GM23338 (cell line): ENCODE measurements at regions not wholly inside any gene's neighbourhood (a gene's known extent, or its start where the extent isn't known, plus 50 kb on each side); places are given as distances from the start of the nearest gene placed in this dataset.

ENCODE experiments used
- ATAC-seq: fragments of 200-7000 bp; cut with Tn5 transposase; 3 replicates; pipeline ENCODE4 v1.9.1; 2020
- DNase-seq: peaks from one replicate; pipeline ENCODE4 v3.0.0-alpha.2; 2015; ENCODE audit warnings: low spot score
- H2AFZ ChIP-seq: fragments of 200-600 bp; sonication (generic); 2 replicates; pipeline ENCODE4 v1.8.0; 2016; ENCODE audit warnings: antibody characterized with exemption, mild to moderate bottlenecking, moderate library complexity
- H3F3A ChIP-seq: fragments of 200-600 bp; sonication (generic); replicated peaks from 2 replicates; pipeline ENCODE4 v1.8.0; 2017; ENCODE audit warnings: antibody characterized with exemption, mixed run types, low read depth
- H3K27ac ChIP-seq: fragments of 200-600 bp; sonication (generic); 2 replicates; pipeline ENCODE4 v1.6.1; 2016; ENCODE audit warnings: low read depth
- H3K27me3 ChIP-seq: fragments of 200-600 bp; sonication (generic); 2 replicates; pipeline ENCODE4 v1.8.0; 2016; ENCODE audit warnings: mild to moderate bottlenecking, mixed run types, moderate library complexity; ENCODE audit not compliant: insufficient read depth
- H3K36me3 ChIP-seq: fragments of 200-600 bp; sonication (generic); 2 replicates; pipeline ENCODE4 v1.8.0; 2016; ENCODE audit warnings: mild to moderate bottlenecking; ENCODE audit not compliant: insufficient read depth
- H3K4me1 ChIP-seq: fragments of 200-600 bp; sonication (generic); 2 replicates; pipeline ENCODE4 v1.8.0; 2016; ENCODE audit warnings: mild to moderate bottlenecking, moderate library complexity; ENCODE audit not compliant: insufficient read depth
- H3K4me2 ChIP-seq: fragments of 200-600 bp; sonication (generic); 2 replicates; pipeline ENCODE4 v1.7.1; 2017; ENCODE audit warnings: mixed run types
- H3K4me3 ChIP-seq: fragments of 200-600 bp; sonication (generic); 2 replicates; pipeline ENCODE4 v1.6.1; 2016; ENCODE audit warnings: mixed run types
- H3K79me2 ChIP-seq: fragments of 200-600 bp; sonication (generic); replicated peaks from 2 replicates; pipeline ENCODE4 v1.8.0; 2017; ENCODE audit warnings: mild to moderate bottlenecking; ENCODE audit not compliant: insufficient read depth
- H3K9me2 ChIP-seq: fragments of 200-600 bp; sonication (generic); 2 replicates; pipeline ENCODE4 v1.8.0; 2017; ENCODE audit not compliant: insufficient read depth
- H4K20me1 ChIP-seq: fragments of 200-600 bp; sonication (generic); replicated peaks from 2 replicates; pipeline ENCODE4 v1.8.0; 2017; ENCODE audit warnings: mild to moderate bottlenecking; ENCODE audit not compliant: insufficient read depth
- H3K27ac Mint-ChIP-seq: 2 replicates; pipeline ENCODE4 v1.8.0; 2020; ENCODE audit warnings: inconsistent platforms, mild to moderate bottlenecking, moderate library complexity, mixed read lengths
- H3K27me3 Mint-ChIP-seq: 3 replicates; pipeline ENCODE4 v1.8.0; 2022; ENCODE audit warnings: low read depth, mild to moderate bottlenecking, moderate library complexity, mixed read lengths, inconsistent platforms; ENCODE audit not compliant: insufficient read depth, poor library complexity
- H3K36me3 Mint-ChIP-seq: 3 replicates; pipeline ENCODE4 v1.8.0; 2021; ENCODE audit warnings: low read depth, mild to moderate bottlenecking, inconsistent platforms, moderate library complexity, mixed read lengths
- H3K4me1 Mint-ChIP-seq: 3 replicates; pipeline ENCODE4 v1.8.0; 2020; ENCODE audit warnings: mild to moderate bottlenecking, inconsistent platforms, mixed read lengths
- H3K4me3 Mint-ChIP-seq: 3 replicates; pipeline ENCODE4 v1.8.0; 2021; ENCODE audit warnings: moderate library complexity, mild to moderate bottlenecking, inconsistent platforms, mixed read lengths
- H3K9me3 Mint-ChIP-seq: 3 replicates; pipeline ENCODE4 v1.8.0; 2020; ENCODE audit warnings: moderate library complexity, mild to moderate bottlenecking, inconsistent platforms, mixed read lengths
- CREB1 ChIP-seq: fragments of 250-450 bp; sonication (Bioruptor Pico); IDR thresholded peaks from 2 replicates; pipeline ENCODE4 v1.5.0; 2020; ENCODE audit warnings: low read depth, mild to moderate bottlenecking, moderate library complexity
- EZH2 ChIP-seq: fragments of 200-600 bp; sonication (generic); IDR thresholded peaks from one replicate; pipeline ENCODE4 v1.8.0; 2017; ENCODE audit warnings: antibody characterized with exemption, mild to moderate bottlenecking, low read depth; ENCODE audit not compliant: unreplicated experiment
- NANOG ChIP-seq: IDR thresholded peaks from 2 replicates; pipeline ENCODE4 v1.6.1; 2016; ENCODE audit warnings: antibody characterized with exemption, borderline replicate concordance
- POLR2AphosphoS5 ChIP-seq: IDR thresholded peaks from 2 replicates; pipeline ENCODE4 v1.6.1; 2016; ENCODE audit warnings: antibody characterized with exemption, low read depth
- STAT1 ChIP-seq: IDR thresholded peaks from one replicate; pipeline ENCODE4 v1.6.1; 2016; ENCODE audit warnings: antibody characterized with exemption; ENCODE audit not compliant: unreplicated experiment
- TF ChIP-seq, protein P1 (sequence below): IDR thresholded peaks from one replicate; pipeline ENCODE4 v1.6.1; 2018; ENCODE audit warnings: antibody characterized with exemption; ENCODE audit not compliant: unreplicated experiment
- TF ChIP-seq, protein P2 (sequence below): fragments of 250-450 bp; sonication (Bioruptor Pico); IDR thresholded peaks from 2 replicates; pipeline ENCODE4 v1.5.0; 2020; ENCODE audit warnings: mild to moderate bottlenecking, moderate library complexity
- TF ChIP-seq, protein P3 (sequence below): IDR thresholded peaks from 2 replicates; pipeline ENCODE4 v1.6.1; 2016; ENCODE audit warnings: antibody characterized with exemption

DNA sequence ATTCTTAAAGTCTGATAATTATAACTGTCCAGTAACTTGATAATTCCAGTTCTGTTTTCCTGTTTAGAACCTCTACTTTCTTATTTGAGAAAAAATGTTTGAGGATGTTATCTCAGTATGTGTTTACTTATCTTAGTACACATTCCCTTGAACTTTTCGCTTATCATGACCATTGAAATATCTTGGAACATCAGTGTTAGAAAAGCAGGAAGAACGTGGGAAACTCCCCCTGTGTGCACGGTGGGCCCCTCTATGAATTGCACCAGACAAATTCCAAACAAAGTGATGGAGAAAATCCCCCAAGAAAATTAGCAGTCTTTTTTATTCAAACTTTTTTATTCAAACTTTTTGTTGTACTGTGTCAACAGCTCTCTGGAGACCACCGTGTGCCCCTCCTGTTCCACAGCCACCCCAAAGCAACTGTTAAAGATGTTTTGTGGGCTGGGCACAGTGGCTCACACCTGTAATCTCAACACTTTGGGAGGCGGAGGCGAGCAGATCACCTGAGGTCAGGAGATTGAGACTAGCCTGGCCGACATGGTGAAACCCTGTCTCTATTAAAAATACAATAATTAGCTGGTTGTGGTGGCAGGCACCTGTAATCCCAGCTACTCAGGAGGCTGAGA is 78.3 kb upstream of the PEG3 start:
- H3K27ac Mint-ChIP-seq = no peak overlapping the region
- Histone ChIP-seq H3K9me2 (no peaks in the 10 kb centered on the region), H3F3A (no peaks in the 10 kb centered on the region), H3K4me2 (no peak overlapping the region), H3K27ac (no peak overlapping the region), H3K79me2 (no peaks in the 10 kb centered on the region), H4K20me1 (no peaks in the 10 kb centered on the region), H3K4me3 (no peak overlapping the region), H3K4me1 (no peaks in the 10 kb centered on the region), H2AFZ (no peak overlapping the region), H3K36me3 (peaks cover 6% of the 10 kb centered on the region; the same call in 1 of the 2 replicates), H3K27me3 (no peaks in the 10 kb centered on the region)
- peaks cover 70% of the 10 kb centered on the region for H3K9me3 Mint-ChIP-seq
- peaks cover 9% of the 10 kb centered on the region for H3K27me3 Mint-ChIP-seq
- no peak for DNase-seq
- H3K36me3 Mint-ChIP-seq = peaks cover 32% of the 10 kb centered on the region
- no peak for TF ChIP-seq CREB1 (CRISPR knock-in tag)
- no peak for TF ChIP-seq EZH2
- TF ChIP-seq, protein P1, sequence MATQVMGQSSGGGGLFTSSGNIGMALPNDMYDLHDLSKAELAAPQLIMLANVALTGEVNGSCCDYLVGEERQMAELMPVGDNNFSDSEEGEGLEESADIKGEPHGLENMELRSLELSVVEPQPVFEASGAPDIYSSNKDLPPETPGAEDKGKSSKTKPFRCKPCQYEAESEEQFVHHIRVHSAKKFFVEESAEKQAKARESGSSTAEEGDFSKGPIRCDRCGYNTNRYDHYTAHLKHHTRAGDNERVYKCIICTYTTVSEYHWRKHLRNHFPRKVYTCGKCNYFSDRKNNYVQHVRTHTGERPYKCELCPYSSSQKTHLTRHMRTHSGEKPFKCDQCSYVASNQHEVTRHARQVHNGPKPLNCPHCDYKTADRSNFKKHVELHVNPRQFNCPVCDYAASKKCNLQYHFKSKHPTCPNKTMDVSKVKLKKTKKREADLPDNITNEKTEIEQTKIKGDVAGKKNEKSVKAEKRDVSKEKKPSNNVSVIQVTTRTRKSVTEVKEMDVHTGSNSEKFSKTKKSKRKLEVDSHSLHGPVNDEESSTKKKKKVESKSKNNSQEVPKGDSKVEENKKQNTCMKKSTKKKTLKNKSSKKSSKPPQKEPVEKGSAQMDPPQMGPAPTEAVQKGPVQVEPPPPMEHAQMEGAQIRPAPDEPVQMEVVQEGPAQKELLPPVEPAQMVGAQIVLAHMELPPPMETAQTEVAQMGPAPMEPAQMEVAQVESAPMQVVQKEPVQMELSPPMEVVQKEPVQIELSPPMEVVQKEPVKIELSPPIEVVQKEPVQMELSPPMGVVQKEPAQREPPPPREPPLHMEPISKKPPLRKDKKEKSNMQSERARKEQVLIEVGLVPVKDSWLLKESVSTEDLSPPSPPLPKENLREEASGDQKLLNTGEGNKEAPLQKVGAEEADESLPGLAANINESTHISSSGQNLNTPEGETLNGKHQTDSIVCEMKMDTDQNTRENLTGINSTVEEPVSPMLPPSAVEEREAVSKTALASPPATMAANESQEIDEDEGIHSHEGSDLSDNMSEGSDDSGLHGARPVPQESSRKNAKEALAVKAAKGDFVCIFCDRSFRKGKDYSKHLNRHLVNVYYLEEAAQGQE = no peak
- TF ChIP-seq STAT1 = no peak
- no peak for TF ChIP-seq POLR2AphosphoS5
- TF ChIP-seq, protein P2, sequence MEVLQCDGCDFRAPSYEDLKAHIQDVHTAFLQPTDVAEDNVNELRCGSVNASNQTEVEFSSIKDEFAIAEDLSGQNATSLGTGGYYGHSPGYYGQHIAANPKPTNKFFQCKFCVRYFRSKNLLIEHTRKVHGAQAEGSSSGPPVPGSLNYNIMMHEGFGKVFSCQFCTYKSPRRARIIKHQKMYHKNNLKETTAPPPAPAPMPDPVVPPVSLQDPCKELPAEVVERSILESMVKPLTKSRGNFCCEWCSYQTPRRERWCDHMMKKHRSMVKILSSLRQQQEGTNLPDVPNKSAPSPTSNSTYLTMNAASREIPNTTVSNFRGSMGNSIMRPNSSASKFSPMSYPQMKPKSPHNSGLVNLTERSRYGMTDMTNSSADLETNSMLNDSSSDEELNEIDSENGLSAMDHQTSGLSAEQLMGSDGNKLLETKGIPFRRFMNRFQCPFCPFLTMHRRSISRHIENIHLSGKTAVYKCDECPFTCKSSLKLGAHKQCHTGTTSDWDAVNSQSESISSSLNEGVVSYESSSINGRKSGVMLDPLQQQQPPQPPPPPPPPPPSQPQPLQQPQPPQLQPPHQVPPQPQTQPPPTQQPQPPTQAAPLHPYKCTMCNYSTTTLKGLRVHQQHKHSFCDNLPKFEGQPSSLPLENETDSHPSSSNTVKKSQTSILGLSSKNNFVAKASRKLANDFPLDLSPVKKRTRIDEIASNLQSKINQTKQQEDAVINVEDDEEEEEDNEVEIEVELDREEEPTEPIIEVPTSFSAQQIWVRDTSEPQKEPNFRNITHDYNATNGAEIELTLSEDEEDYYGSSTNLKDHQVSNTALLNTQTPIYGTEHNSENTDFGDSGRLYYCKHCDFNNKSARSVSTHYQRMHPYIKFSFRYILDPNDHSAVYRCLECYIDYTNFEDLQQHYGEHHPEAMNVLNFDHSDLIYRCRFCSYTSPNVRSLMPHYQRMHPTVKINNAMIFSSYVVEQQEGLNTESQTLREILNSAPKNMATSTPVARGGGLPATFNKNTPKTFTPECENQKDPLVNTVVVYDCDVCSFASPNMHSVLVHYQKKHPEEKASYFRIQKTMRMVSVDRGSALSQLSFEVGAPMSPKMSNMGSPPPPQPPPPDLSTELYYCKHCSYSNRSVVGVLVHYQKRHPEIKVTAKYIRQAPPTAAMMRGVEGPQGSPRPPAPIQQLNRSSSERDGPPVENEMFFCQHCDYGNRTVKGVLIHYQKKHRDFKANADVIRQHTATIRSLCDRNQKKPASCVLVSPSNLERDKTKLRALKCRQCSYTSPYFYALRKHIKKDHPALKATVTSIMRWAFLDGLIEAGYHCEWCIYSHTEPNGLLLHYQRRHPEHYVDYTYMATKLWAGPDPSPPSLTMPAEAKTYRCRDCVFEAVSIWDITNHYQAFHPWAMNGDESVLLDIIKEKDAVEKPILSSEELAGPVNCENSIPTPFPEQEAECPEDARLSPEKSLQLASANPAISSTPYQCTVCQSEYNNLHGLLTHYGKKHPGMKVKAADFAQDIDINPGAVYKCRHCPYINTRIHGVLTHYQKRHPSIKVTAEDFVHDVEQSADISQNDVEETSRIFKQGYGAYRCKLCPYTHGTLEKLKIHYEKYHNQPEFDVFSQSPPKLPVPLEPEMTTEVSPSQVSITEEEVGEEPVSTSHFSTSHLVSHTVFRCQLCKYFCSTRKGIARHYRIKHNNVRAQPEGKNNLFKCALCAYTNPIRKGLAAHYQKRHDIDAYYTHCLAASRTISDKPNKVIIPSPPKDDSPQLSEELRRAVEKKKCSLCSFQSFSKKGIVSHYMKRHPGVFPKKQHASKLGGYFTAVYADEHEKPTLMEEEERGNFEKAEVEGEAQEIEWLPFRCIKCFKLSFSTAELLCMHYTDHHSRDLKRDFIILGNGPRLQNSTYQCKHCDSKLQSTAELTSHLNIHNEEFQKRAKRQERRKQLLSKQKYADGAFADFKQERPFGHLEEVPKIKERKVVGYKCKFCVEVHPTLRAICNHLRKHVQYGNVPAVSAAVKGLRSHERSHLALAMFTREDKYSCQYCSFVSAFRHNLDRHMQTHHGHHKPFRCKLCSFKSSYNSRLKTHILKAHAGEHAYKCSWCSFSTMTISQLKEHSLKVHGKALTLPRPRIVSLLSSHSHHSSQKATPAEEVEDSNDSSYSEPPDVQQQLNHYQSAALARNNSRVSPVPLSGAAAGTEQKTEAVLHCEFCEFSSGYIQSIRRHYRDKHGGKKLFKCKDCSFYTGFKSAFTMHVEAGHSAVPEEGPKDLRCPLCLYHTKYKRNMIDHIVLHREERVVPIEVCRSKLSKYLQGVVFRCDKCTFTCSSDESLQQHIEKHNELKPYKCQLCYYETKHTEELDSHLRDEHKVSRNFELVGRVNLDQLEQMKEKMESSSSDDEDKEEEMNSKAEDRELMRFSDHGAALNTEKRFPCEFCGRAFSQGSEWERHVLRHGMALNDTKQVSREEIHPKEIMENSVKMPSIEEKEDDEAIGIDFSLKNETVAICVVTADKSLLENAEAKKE (CRISPR knock-in tag) = no peak
- no peak for TF ChIP-seq NANOG
- TF ChIP-seq, protein P3, sequence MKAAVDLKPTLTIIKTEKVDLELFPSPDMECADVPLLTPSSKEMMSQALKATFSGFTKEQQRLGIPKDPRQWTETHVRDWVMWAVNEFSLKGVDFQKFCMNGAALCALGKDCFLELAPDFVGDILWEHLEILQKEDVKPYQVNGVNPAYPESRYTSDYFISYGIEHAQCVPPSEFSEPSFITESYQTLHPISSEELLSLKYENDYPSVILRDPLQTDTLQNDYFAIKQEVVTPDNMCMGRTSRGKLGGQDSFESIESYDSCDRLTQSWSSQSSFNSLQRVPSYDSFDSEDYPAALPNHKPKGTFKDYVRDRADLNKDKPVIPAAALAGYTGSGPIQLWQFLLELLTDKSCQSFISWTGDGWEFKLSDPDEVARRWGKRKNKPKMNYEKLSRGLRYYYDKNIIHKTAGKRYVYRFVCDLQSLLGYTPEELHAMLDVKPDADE = no peak
- H3K4me1 Mint-ChIP-seq = no peaks in the 10 kb centered on the region
- ATAC-seq = no peak
- H3K4me3 Mint-ChIP-seq = no peak overlapping the region
